Stimulated activated CD4-positive, alpha-beta T cell treated with anti-CD3 and anti-CD28 coated beads, Interleukin-12 subunit alpha, Interleukin-12 subunit beta, amount 100 ng/mL, for 4 hours (primary cell): ENCODE measurements at regions not wholly inside any gene's neighbourhood (a gene's known extent, or its start where the extent isn't known, plus 50 kb on each side); places are given as distances from the start of the nearest gene placed in this dataset.

Experiments used
- DNase-seq: peaks from one replicate; pipeline ENCODE4 v3.0.0-alpha.2; 2020

DNA sequence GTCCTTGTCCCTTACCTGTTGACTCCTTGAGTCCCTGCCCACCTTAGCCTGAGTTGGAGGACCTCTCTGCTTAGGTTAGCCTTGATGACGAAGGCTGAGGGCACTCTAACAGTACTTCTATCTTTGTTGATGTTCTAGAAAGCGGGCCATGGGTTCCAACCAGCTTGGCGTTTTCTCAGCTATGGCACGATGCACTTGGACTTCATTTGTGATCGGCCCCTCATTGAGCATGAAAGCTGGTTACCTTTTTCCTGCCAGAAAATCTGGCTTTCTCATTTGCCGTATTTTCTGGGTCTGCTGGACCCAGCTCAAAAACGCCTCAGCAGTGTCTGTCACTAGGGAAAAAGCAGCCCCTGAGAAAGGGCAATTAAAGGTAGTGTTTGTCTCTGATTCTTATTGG is 290.8 kb downstream of the EMP1 start:
- no peak for DNase-seq

DNA sequence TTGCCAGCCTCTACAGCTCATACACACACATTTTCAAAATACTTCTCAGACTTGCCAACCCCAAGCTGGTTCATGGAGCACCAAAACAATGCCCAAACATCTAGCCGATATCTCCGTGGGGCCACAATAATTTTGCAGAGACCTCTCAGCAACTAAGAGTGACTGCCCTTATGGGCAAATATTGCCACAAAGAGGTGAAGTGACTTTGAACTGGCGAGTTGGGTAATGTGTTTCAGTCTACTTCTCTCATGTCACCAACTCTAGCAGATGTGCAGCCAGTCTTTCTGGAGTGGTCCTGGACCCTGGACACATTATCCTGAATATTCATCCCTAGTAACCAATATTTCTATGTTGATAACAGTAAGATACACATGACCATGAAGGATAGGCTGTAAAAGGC is 290.3 kb downstream of the EMP1 start:
- DNase-seq: no peak

DNA sequence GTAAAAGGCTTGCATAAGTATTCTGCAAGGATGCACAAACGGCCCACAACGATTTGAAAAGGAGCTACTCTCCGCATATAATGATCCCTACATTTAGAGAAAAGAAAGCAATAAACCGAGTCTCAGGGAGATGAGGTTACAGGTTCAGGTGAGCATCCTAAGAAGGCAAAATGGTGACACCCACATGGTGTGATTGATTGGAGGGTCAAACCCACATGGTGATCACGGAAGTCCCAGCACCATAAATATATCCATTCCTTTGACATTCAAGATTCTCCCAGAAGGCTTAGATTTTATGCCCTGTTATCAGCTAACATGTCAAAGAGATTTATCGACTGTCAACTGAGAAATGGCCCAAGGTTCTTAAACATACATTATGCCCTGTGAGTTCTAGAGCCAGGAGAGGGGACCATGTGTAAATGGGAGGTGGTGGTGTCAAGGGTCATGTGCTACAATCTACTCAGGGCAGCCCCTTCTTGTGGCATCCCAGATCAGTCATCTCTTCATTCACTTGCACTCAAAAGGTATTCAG is 282.2 kb downstream of the EMP1 start:
- DNase-seq: no peak

DNA sequence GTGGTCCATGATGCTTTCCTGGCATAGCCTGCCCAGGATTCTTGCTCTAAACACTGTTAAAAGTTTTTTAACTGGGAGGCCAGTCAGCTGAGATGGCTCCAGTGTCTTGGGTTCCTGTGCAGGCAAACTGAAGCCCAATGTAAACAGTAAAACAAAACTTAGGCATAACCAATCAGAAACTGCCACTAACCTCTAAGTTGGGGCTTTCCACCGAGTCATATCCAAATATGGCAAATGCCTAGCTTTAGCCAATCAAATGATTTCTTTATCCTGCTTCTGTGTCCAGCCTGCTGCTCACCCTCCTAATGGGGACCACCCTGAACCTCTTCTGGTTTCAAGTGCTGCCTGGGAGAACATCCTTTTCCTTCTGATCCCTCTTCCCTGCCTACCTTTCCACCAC is 277.9 kb downstream of the EMP1 start:
- DNase-seq: no peak

DNA sequence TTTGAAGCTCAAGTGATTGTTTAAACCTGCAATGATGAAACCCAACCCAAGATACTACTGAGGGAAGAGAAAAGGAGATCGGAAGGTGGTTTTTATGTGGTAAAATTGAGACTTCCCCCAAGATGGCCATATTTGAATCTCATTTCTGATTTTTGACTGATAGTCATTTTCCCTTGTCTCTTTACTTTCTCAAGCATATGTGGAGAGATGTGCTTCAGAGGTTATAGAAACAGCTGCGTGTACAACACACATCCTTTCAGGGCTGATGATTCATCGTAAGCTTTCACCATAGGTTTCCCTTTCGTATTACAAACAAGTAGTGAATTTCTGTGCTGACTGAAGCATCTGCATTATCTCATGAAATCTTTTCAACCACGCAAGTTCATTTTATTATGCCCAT is 276.2 kb downstream of the EMP1 start:
- no peak for DNase-seq

DNA sequence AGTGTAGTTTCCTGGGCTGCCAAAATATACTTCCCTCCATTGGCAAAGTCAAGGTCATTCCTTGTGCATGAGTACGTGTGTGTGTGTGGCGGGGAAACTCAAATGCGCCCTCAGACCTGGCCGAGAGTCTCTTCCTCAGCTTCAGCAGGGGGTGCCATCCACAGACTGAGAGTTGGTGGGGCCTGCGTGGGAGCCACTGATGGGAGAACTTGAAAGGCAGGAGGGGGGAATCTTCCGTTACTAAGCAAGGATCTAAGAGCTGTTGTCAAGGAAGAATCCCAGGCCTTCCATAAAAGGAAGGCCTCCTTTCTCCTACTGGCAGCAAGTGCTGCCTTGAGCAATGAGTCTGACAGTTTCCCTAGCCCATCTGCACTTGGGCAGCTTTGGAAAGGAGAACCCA is 274.9 kb downstream of the EMP1 start:
- DNase-seq: no peak

DNA sequence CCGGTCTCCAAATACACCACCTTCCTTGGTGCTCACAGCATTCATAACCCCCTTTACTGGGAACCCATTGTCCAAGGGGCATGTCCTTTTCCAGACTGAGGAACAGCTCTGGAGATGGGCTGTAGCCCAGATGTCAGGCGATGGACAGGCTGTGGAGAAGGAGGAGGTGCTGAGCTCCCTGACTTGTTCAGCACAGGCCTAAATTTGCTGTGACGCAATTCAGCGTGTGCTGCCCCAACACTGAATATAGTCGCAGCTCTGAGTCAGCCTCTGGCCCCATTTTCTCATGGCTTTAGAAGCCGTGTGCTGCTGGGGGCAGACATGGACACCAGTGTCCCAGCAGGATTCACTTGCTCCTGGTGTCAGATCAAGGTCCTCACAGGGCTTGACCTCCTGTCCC is 269.1 kb downstream of the EMP1 start:
- DNase-seq: no peak

DNA sequence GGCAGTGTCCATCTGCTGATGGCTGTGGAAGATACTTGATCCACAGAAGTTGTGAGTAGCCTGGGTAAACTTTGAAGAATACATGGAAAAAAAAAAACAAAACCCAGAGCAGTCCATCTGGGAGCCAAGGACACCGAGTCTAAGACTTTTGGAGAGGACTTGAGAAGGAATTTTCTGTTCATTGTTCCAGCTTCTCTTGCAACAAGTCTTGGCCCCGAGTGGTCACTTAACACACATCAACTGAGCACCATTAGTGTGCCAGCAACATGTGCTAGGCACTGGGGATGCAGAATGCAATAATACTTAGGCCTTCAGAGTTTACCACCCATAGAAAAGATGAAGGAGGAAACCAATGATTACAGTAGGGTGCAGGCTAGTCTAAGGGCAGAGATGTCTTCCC is 266.7 kb downstream of the EMP1 start:
- DNase-seq: no peak

DNA sequence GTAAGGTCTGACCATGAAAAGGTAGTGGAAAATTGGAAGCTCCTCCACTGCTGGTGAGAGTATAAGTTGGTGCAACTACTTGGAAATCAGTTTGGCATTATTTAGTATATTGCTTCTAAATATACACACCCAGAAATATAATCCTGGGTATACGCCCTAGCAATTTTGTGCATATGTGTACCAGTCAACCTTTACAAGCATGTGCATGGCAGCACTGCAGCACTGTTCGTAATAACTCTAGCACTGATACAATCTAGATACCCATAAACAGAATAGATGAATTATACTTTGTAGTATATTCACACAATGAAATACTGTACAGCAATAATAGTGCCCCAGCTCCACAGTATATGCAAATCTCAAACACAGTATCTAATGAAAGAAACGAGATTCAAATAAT is 265.9 kb downstream of the EMP1 start:
- DNase-seq: no peak

DNA sequence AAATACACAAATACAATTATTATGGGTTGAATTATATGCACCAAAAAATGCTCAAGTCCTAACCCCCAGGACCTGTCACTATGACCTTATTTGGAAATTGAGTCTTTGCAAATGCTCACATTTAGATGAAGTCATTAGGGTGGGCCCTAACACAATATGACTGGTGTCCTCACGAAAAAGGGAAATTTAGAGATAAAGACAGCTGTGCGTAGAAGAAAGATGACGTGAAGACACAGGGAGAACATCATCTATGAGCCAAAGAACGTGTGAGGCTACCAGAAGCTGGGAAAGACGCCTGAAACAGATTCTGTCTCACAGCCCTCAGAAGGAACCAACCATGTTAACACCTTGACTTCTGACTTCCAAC is 259.2 kb downstream of the EMP1 start:
- DNase-seq: no peak

DNA sequence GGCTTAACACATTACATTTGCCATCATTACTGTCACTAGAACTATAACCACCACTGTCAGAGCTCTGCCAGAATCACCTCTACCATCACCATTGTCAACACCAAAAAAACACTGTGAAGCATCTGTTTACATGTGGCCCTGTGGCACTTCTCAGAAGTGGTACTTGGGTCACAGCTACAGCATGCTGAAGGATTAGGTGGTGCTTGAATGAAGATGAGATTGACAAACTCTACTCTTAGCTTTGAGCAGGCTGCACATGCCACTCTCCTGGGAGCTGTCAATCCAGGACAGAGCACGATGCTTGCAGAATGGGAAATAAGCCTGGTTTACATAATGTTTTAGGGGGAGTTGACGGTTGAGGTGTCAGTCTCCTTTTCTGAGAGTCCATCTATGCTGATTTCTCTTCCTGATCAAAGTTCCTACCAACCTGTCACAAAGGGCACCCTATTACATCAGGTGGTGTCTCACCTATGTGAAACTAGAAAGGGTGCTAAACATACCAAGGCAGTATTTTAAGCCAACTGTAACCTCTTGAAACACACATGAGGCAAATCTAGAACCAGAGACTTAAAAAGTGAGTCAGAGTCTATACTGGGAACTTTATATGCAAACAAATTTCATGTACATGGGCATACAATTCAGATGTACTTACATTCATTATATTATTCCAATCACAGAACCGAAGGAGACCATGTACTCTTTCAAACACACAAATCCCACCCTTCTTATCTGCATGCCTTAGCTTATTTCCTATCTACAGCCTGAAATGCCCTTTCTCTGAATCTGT is 258.7 kb downstream of the EMP1 start:
- DNase-seq: no peak

DNA sequence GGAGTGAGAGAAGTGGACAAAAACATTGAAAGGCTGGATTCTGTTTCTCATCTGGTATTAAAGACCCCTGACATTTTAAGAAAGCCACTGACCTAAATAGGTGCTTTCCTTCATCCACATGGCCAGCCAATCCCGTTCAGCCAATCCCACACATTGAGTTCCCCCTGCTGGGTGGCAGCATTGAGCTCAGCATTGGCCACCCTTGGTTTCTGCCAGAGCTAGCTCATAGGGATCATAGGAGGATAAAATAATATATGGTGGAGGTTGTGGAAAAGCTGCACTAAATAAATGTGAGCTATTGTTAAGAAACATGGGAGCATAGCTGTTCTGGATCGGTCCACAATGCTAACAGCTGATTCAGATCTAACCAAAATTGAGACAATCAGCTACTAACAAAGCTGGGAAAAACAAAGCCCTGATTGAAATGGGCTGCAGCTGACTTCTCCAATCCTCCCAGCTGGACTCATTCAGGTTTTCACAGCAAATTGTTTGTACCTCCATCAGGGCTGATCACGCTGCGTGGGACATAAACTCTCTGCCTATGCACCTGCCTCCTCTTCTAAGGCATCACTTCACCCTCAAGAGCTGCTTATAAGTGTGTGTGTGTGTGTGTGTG is 256.5 kb downstream of the EMP1 start:
- no peak for DNase-seq

DNA sequence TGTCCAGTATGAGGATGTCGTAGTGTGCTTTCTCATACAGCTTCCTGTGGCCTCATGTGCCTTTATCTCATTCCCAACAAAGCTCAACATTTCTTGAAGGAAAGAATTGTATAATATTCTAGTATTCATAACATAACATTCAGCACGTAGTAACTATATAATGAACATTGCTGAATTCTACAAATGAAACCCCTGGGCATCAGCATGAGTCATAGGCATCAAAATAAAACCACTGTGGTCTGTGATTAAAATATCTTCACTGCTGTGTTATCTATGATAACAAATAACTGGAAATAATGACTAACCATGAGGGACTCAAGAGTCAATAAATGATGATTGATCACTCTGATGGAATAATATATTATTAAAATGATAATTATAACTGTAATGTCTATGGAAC is 255.2 kb downstream of the EMP1 start:
- no peak for DNase-seq

DNA sequence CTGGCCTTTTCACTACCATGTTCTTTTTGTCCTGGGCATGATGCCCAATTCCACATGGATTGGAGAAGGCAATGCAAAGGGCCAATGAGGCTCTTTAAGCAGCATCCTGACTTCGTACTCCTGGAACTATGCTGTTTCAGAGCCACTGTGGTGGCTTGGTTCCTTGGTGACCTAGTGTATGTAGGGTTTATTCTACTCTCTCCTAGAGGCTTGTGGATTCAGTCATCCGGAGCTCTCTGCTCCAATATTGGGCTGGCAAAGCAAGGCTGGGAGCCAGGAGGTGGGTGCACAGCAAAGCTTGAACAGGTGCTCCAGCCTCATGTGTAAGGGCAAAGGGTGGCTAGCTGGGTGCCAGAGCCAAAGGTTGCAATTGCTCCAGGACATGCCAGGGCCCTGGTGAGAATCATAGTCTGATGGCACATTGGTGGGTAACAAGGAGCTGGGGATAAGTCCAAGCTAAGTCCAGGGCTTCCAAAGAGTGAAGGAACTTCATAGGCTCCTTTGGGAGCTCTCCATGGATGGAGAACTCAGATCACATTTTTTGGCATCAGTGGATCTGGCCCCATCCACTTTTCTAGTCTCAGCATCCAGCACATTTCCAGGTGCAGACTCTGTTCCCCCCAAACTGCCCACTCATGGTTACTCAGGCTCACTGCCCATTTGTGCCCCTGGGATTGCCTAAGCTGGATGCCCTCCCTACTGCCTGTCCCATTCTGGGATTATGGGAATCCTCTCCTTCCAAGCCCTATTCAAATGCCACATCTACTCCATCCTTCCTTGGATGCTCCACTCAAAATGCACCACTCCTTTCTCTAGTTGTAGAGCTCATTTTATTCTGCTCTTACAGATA is 253.9 kb downstream of the EMP1 start:
- no peak for DNase-seq

DNA sequence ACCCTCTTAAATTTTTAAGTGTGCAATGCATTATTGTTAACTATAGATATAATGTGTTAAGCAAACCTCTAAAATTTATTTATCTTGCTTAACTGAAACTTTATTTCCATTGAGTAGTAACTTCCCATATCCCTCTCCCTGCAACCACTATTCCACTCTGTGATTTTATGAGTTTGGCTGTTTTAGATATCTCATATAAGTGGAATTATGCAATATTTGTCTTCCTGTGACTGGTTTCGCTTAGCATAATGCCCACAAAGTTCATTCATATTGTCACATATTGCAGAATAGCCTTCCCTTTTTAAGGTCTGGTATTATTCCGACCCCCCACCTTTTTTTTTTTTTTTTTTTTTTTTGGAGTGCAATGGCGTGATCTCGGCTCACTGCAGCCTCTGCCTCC is 247.6 kb downstream of the EMP1 start:
- DNase-seq: no peak

DNA sequence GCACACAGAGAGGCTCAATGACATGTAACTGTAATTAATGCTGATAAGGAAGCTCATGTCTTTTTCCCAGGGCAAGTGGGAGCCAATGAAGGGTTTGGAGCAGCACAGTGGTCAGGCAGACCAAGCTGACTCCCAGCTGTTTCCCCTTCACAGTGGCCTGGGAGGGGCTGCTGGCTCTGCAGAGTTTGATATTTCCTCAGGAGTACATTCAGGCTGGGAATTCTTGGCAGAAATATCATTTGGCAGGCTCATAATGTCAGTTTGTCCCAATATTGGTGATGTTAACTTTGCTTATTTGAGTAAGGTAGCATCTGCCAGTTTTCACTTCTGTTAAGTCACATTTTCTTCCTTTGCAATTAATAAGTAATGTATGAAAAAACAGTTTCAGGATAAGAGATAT is 247.0 kb downstream of the EMP1 start:
- no peak for DNase-seq

DNA sequence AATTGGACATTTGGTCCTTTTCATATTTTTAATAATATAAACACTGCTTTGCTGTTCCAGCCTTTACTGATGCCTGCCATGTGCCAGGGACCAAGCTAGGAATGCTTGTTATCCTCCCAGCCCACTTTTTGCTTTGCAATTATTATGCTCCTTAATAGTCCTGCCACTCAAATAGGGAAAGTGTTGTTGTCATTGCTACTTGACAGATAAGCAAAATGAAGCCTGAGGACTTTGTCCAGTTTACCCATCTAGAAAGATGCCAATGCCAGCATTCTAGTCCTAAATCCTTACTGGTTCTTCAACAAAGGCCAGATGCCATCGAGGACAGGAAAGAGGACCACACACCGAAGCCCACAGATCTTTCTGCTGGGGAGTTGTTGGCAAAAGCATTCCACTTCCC is 246.5 kb downstream of the EMP1 start:
- no peak for DNase-seq

DNA sequence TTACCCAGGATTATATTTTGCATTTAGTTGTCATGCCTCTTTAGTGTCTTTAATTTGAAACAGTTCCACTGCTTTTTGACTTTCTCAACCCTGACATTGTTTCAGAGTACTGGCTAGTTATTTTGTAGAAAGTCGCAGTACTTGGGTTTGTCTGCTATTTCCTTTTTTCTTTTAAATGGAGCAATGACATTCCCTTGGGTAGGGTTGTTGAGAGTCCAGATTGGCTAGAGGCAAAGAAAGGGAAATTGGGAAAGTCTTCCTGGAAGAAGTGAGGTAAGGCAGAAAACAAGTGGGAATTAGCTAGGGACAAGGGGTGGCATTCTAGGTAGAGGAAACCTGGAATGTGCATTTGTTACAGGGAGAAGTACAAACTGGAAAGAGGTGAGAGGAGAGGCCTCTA is 245.9 kb downstream of the EMP1 start:
- DNase-seq: no peak

DNA sequence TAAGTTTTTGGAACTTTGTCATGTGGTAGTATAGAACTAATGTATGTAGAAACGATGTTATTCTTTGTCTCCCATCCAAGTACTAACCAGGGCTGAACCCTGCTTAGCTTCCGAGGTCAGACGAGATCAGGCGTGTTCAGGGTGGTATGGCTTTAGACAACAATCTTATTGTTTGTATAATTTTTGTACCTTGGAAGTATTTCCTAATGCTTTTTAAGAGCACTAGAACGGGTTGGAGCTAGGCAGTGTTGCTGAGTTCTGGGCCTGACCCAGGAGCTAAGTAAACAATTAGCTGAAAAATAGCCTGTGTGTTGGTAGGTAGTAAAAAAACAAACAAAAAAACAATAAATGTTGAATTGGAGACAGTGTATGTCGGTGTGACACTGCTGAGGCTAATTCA is 244.3 kb downstream of the EMP1 start:
- no peak for DNase-seq

DNA sequence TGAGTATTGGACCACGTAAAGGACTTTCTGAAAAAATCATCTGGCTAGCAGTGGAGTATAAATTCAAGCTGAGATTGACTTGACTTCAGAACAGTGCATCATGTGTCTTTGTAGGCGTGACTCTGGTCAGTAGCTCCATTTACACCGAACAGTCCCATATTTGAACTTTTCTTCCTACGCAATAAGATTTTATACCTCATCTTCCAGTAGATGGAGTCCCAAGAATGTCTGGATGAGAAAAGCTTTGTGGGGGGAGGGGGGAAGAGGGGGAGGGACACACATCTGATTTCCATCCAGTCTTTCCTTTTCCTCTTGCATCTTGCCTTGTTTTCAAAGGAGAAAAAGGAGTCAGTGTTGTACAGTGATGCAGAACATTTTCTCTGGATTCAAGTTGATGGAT is 241.0 kb downstream of the EMP1 start:
- no peak for DNase-seq

DNA sequence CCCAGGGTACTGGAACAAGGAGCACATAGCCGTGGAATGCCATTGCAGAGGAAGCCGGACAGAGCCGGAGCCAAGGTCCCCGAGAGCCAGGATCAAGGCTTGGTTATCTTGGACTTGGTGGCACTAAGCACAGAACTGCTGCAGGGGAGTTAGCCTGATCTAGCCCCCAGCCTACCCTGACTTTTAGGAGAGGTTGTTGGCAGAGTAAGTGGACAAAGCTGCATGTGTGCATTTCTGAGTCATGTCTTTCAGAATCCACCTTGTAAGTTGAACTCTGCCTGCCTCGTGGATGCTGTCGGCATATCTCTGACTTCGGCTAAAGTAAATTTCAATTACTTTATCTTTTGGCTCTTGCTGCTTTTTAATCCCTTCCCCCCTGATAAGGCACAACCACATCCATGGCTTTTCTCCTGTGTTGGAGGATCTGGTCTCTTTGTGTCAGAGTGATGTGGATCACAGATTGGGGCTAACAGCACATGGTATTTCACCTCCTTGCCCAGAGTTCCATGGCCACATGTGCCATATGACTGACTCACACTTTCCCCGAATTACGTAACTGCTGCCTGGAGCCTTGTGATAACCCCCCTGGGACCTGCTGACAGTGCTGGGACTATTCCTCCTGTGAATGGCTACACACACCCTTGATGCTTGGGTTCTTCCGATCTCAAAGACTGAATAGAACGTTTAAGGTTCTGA is 240.3 kb downstream of the EMP1 start:
- no peak for DNase-seq

DNA sequence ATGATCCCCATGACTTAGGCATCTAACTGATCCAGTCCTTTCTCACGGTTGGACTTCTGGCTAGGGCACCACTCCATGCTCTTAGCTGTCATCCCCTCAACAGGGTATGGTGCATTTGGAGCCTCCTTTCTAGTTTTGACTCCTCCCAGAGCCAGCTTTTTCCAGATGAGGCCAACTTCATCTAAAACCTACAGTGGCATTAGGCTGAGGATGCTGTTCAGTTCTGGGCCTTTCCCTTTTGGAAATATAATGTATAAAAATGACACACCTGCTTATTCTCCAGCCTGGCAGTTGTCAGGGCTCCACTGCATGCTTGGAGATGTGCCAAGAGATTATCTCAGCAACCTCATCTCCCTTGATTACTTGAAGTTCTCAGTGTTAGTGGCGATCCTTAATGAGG is 239.7 kb downstream of the EMP1 start:
- DNase-seq: no peak

DNA sequence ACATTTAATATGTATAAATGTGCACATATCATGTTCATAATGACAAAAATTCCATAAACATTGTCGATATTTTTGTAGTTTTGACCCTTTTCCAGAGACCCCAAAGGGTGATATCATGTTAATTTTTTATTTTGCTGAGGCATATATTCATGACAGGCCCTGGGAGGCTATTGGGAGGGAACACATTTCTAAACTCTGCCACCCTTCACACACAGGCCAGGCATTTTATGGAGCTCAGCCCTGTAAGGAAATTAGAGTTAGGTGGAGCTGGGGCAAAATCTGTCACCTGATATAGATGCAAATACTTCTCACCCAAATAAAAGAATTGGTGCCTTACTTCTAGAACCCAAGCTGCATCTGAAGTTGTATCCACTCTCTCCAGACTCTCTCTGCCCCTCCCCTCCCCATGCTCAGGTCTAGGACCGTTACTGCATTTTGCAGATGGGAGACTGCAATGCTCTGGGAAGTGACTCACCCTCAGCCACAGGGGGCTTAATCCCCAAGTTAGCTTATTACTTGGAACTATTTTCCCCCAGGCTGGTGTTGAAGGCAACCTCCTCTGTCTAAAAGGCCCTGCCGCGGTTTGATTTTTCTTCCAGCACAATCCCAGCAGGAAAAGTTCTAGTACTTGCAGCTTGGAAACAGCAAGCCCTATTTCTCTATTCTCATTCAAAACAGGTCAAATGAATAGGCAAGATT is 238.9 kb downstream of the EMP1 start:
- no peak for DNase-seq
